BJ (cell line): ENCODE measurements at regions not wholly inside any gene's neighbourhood (a gene's known extent, or its start where the extent isn't known, plus 50 kb on each side); places are given as distances from the start of the nearest gene placed in this dataset.
"Not testable (repeated sequence)": the region's sequence is repeated elsewhere in the genome, so short reads cannot be mapped to it uniquely, and the experiment has no call there.

Experiments
- CTCF ChIA-PET: fragments of 350-600 bp; formaldehyde crosslinking; extraction: SDS; loops from one replicate; lab custom pipeline; 2021; ENCODE audit warnings: antibody characterized with exemption, inconsistent platforms; lab: Yijun Ruan, JAX
- POLR2A ChIA-PET: fragments of 300-600 bp; sonication (Branson Sonifier 250); formaldehyde crosslinking; extraction: SDS; loops from one replicate; lab custom pipeline; 2021; ENCODE audit warnings: antibody characterized with exemption; lab: Charles Lee
- DNase-seq: peaks from one replicate; pipeline ENCODE4 v3.0.0-alpha.2; 2011; ENCODE audit warnings: low read depth
- H3K27me3 ChIP-seq: 2 replicates; pipeline ENCODE4 v1.6.0; 2011; ENCODE audit warnings: low read length; ENCODE audit not compliant: control insufficient read depth, insufficient read depth
- H3K36me3 ChIP-seq: 2 replicates; pipeline ENCODE4 v1.5.1; 2011; ENCODE audit warnings: low read length; ENCODE audit not compliant: control insufficient read depth, insufficient read depth
- H3K4me3 ChIP-seq: 2 replicates; pipeline ENCODE4 v1.5.1; 2011; ENCODE audit warnings: low read depth, mild to moderate bottlenecking, control low read depth, low read length
- TF ChIP-seq, protein P1 (sequence below): IDR thresholded peaks from 2 replicates; pipeline ENCODE4 v1.5.1; 2011; ENCODE audit warnings: low read depth, mild to moderate bottlenecking, control low read depth, inconsistent platforms, low read length, moderate library complexity; ENCODE audit not compliant: insufficient read depth

- no peak overlapping the region for H3K4me3 ChIP-seq
- CTCF ChIA-PET, result no interaction called here
- POLR2A ChIA-PET, result interaction anchor here (0.5 kb wide), 1 partner anchor 350 kb away, joined by 5 read pairs; no protein-coding TSS in a partner anchor
- DNase-seq, result no peak
- H3K36me3 ChIP-seq, result no peaks in the 10 kb centered on the region
- H3K27me3 ChIP-seq, result peaks cover 4% of the 10 kb centered on the region; the same call in 1 of the 2 replicates
- TF ChIP-seq, protein P1, sequence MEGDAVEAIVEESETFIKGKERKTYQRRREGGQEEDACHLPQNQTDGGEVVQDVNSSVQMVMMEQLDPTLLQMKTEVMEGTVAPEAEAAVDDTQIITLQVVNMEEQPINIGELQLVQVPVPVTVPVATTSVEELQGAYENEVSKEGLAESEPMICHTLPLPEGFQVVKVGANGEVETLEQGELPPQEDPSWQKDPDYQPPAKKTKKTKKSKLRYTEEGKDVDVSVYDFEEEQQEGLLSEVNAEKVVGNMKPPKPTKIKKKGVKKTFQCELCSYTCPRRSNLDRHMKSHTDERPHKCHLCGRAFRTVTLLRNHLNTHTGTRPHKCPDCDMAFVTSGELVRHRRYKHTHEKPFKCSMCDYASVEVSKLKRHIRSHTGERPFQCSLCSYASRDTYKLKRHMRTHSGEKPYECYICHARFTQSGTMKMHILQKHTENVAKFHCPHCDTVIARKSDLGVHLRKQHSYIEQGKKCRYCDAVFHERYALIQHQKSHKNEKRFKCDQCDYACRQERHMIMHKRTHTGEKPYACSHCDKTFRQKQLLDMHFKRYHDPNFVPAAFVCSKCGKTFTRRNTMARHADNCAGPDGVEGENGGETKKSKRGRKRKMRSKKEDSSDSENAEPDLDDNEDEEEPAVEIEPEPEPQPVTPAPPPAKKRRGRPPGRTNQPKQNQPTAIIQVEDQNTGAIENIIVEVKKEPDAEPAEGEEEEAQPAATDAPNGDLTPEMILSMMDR, result no peak
These were observed 75.5 kb upstream of the CLDN5 start for GRCh38 chr22:19599626-19600243.

- POLR2A ChIA-PET, H3K36me3 ChIP-seq, DNase-seq, CTCF ChIA-PET, H3K4me3 ChIP-seq: not testable (repeated sequence)
- H3K27me3 ChIP-seq, result peaks cover 19% of the 10 kb centered on the region
These were observed 79.1 kb upstream of the CLDN5 start for GRCh38 chr22:19603346-19603745.

- POLR2A ChIA-PET, result no interaction called here
- no peak for DNase-seq
- CTCF ChIA-PET, result no interaction called here
- Histone ChIP-seq H3K36me3 (no peaks in the 10 kb centered on the region), H3K4me3 (no peak overlapping the region), H3K27me3 (peaks cover 21% of the 10 kb centered on the region)
- TF ChIP-seq, protein P1, result no peak
These were observed 79.6 kb upstream of the CLDN5 start for GRCh38 chr22:19603767-19604166.

DNA sequence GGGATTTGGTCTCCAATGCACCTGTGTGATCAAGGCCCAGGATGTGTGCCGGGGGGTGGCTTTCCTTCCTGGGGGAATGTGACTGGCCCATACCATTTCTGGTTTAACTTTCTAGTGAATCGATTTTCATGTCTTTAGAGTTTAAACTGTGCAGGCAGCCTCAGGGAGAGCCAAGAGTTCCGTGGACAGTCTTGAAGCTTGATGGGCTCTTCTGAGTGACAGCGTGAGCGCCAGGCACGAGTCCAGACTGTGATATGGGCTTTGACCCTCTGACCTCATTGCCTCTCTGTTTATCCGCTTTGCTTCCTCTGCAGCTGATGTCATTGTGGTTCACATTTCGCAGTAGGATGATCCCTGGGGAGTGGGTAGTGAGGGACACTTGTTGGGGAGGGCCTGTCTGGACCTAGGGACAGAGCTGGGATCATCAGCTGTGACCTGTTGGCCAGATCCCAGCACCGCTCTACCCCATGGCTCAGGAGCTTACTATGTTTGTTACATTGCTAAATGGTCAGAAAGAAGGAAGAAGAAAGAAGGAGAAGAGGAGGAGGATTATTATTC is 80.6 kb upstream of the CLDN5 start:
- TF ChIP-seq, protein P1, result no peak
- no peak overlapping the region for H3K4me3 ChIP-seq
- ChIA-PET CTCF (interaction anchor here (1.1 to 1.8 kb wide), 3 partner anchors 11 to 25 kb away, joined by 4 to 5 read pairs (median 5); no protein-coding TSS in a partner anchor), POLR2A (no interaction called here)
- no peak for DNase-seq
- H3K36me3 ChIP-seq, result no peaks in the 10 kb centered on the region
- peaks cover 21% of the 10 kb centered on the region for H3K27me3 ChIP-seq

DNA sequence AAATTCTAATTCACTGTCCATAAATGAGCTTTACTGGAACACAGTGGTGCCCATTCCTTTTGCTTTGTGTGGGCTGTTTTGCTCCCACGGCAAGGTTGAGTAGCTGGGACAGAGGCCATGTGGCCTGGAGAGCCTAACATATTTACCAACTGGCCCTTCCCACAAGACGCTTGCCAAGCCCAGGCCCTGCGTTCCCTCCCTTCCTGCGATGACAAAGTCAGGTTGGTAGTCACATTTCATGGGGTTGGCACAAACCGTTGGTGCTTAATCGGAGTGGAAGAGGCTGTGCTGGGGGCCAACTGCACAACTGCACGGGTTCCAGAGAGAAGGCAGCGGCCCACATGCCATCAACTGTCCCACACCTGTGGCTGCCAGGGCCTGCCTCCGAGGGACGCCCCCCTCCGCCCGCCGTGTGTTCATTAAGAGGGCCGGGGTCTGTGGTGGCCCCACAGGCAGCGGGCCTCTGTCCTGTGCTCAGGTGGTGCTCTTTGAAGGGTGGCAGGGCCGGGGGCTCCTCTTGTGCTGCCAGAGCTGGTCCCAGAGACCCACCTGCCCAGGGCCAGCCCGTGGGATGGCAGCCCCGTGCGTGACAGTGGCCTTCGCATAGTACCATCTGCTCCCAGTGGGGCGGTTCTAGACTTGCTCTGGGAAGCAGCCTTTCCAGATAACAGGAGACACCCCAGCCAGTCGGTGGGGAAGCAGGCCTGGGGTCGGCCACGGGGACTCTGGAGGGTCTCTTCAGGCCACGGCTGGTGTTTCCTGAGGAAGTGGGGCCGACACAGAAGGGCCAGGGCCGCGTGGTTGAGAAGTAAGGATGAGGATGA is 81.5 kb upstream of the CLDN5 start:
- Histone ChIP-seq H3K4me3 (no peak overlapping the region), H3K27me3 (peaks cover 23% of the 10 kb centered on the region), H3K36me3 (no peaks in the 10 kb centered on the region)
- TF ChIP-seq, protein P1, result no peak
- POLR2A ChIA-PET, result no interaction called here
- CTCF ChIA-PET, result interaction anchor here (1.1 to 1.8 kb wide), 3 partner anchors 12 to 24 kb away, joined by 4 to 5 read pairs (median 5); no protein-coding TSS in a partner anchor
- no peak for DNase-seq
